Fibroblast of pulmonary artery (primary cell): ENCODE measurements at regions not wholly inside any gene's neighbourhood (a gene's known extent, or its start where the extent isn't known, plus 50 kb on each side); places are given as distances from the start of the nearest gene placed in this dataset.

Experiments
- DNase-seq: peaks from one replicate; pipeline ENCODE4 v3.0.0-alpha.2; 2010; ENCODE audit warnings: low read depth
- H3K4me3 ChIP-seq: replicated peaks from 2 replicates; pipeline ENCODE4 v1.5.1; 2011; ENCODE audit warnings: low read depth, mild to moderate bottlenecking, control low read depth, low read length, moderate library complexity
- CTCF ChIP-seq: IDR thresholded peaks from 2 replicates; pipeline ENCODE4 v1.5.1; 2011; ENCODE audit warnings: mild to moderate bottlenecking, control low read depth, low read length, inconsistent platforms; ENCODE audit errors: missing control alignments

- TF ChIP-seq CTCF: no peak
- no peak overlapping the region for H3K4me3 ChIP-seq
- peak; percentile 61 for DNase-seq
These were observed 82.5 kb upstream of the PTPN1 start for GRCh38 chr20:50427719-50428083.

DNA sequence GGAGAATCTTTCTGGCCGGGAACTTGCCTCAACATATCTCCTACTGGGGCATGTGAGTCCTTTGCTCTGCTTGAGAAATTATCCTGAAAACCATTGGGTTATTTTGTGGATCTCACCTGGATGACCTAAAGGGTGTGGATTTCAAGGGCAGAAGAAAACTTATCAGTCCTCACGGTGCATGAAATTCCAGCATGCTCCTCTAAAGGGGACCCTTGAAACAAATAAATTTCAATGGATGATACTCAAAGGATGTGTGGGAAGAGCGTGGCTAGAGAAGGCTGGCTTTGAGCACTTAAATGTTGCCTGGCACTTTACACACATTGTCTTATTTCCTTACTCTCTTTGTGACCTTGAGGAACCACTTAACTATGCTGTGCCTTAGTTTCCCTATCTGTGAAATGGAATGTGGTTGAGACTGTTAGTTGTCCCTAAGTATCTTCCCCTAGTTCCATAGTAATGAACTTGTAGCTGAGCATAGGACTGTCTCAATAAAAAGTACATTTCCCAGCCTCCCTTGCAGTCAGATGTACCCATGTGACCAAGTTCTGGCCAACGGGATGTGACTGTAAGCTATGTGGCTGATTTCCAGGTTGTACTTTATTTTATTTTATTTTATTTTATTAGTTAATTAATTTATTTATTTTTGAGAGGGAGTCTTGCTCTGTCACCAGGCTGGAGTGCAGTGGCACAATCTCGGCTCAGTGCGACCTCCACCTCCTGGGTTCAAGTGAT lies 81.9 kb upstream of the PTPN1 start:
- no peak for TF ChIP-seq CTCF
- DNase-seq: no peak

GRCh38 chr20:50429412-50429811 lies 80.8 kb upstream of the PTPN1 start:
- H3K4me3 ChIP-seq: no peak overlapping the region
- no peak for DNase-seq
- TF ChIP-seq CTCF: no peak

More for the DNA sequence above, 81.9 kb upstream of the PTPN1 start:
- H3K4me3 ChIP-seq: no peak overlapping the region

DNA sequence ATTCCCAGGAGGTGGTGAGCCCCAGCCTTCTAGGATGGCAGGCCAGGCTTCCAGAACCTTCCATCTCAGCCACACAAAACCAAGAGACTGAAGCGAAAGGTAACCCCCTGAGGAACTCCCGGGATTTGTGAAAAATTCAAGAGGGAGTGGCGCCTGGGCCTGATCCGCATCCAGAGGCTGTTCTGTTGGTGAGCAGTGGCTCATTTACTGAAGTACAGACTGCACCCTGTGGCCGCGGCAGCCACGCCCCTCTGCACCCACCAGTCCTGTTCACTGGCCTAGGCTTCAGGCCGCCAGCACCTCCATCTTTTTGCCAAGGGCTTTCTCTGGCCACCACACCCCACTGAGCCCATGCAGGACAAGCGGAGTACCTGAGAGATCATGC lies 79.1 kb upstream of the PTPN1 start:
- no peak for DNase-seq
- no peak for TF ChIP-seq CTCF
- no peak overlapping the region for H3K4me3 ChIP-seq

- no peak for TF ChIP-seq CTCF
- DNase-seq: no peak
- H3K4me3 ChIP-seq: no peak overlapping the region
These were observed 77.0 kb upstream of the PTPN1 start for GRCh38 chr20:50433001-50433761.

GRCh38 chr20:50434321-50434652 lies 75.9 kb upstream of the PTPN1 start:
- no peak for TF ChIP-seq CTCF
- H3K4me3 ChIP-seq: no peak overlapping the region
- DNase-seq: no peak
